Activated CD4-positive, alpha-beta T cell treated with anti-CD3 and anti-CD28 coated beads for 48 hours (primary cell): ENCODE measurements at regions not wholly inside any gene's neighbourhood (a gene's known extent, or its start where the extent isn't known, plus 50 kb on each side); places are given as distances from the start of the nearest gene placed in this dataset.

ENCODE experiments used
- DNase-seq: peaks from one replicate; pipeline ENCODE4 v3.0.0-alpha.2; 2020

DNA sequence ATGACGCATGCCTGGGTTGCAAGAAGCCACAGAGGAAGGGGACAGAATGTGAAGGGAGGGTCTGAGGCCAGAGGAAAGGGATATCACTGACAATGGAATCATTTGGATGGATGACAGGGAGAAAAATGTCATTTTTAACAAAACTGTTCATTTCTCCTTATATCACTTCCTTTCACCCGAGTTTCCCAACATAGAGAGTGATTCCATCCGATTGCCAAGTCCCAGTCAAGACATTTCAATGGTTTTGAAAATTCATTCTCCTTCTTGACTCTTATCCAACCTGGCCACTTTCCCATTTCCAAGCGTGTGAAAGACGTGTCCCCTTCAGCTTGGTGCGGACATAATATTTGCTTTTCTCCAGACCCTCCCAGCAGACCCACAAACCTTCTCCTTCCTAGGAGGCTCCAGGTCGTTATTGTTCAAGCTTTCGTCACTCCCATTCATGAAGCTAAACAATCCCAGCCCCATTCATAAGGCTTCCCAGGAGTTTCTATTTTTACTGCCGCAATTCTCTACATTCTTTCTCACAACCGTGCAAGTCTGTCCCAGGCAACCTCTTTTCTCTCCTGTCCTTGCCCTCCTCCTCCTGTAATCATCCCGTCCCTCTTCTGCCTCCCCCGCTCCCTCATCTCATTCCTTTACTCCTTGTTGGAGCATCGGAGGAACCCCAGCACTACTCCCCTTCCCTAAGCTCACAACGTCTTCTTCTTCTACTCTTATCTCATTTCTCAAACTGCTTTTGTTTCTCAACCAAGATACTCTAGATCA, 301.3 kb upstream of the KLF6 start:
- no peak for DNase-seq

DNA sequence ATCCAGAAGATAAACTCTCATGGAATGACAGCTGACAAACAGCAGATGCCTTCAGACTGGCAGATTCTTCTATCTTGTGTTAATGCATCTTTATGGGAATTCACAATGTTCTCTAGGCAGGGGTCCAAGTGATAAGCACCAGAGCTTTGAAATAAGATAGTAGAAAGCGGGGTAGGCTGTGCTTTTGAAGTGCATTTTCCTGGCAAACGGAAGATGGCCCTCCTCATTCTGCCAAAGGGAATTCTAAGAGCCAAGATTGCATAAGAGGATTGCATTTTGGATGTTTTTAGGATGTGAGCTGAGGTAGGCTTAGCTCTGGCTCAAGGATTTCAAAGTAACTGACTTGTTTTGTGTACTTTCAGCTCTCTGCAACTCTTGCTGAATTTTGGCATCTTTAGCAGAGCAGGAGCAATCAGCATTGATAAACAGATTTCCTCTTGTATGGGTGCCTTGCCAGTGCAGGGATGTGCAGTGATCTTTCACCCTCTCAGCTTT, 298.5 kb upstream of the KLF6 start:
- DNase-seq = no peak

DNA sequence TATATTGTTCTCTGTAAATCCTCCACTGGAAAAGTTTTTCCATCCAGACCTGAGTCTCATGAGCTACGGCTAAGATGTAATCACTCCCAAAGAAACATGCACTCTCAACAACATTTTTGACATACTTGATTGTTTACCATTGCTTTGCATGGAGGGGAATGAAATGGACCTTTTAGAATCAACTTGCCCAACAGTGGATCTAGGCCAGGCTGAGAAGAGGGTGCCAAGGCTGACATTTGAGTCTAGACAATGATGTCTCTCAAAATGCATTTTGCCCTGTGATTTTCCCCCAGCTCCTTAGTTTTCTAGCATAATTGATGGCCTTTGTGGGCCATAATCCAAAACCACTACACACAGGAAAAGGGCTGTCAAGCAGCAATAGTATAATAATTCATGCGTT, 297.9 kb upstream of the KLF6 start:
- DNase-seq = no peak

DNA sequence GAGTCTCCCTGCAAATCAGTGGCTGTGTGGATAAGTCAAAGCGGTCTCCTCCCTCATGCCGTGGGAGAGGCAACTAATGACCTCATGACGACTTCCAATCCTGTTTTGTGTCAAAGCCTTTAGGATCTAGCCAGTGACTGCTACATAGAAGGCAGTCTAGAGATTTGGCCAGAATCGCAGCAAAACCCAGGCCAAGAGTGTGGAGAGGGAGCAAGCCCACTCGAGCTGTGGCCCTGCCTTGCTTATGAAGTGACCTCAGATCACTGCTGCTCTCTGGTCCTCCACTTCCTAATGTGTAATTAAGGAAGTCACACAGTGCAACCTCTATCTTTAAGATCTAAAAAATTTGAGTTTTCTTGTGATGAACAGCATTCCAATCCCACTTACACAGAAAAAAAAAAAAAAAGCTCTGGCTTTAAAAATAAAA, 296.7 kb upstream of the KLF6 start:
- no peak for DNase-seq

DNA sequence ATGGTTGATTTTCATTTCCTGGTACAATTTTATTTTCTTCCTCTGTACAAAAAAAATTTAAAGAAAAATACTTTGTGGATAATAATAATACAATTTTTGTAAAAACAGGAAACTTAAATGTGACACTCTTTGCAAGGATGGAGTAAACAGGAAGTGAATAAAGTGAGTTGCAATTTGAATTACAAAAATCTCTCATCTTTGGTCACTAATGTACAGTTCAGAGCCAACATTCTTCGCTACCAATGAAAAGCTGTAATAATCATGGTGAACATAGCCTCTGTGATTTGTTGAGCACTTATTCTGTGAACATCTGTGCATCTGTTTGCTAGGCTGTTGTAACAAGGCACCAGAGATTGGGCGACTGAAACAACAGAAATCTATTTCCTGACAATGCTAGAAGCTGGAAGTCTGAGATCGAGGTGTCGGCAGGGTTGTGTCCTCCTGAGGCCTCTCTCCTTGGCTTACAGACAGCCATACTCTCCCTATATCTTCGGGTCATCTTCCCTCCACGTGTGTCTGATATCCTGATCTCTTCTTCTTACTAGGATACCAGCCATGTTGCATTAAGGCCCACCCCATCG, 295.3 kb upstream of the KLF6 start:
- DNase-seq = no peak

DNA sequence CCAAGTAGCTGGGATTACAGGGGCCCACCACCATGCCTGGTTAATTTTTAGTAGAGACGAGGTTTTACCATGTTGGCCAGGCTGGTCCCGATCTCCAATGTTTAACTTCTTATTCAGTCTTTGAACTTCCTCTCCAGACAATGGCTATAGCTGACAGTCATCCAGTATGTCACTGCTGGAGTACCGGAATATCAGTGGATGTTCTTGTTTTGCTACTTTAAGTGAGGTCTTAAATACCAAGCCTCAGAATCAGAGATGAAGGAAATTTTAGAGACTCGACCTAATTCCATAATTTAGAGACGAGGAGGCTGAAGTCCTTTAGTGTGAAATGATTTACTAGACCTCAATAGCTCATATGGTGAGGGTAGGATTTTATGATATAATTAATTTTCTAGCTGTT, 294.8 kb upstream of the KLF6 start:
- no peak for DNase-seq

DNA sequence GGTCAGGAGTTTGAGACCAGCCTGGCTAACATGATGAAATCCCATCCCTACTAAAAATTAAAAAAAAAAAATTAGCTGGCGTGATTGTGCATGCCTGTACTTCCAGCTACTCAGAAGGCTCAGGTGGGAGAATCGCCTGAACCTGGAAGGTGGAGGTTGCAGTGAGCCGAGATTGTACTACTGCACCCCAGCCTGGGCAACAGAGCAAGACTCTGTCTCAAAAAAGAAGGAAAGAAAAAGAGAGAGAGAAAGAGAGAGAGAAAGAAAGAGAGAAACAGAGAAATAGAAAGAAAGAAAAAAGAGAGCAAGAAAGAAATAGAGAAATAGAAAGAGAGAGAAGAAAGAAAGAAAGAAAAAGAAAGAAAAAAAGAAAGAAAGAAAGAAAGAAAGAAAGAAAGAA, 292.8 kb upstream of the KLF6 start:
- DNase-seq = no peak

DNA sequence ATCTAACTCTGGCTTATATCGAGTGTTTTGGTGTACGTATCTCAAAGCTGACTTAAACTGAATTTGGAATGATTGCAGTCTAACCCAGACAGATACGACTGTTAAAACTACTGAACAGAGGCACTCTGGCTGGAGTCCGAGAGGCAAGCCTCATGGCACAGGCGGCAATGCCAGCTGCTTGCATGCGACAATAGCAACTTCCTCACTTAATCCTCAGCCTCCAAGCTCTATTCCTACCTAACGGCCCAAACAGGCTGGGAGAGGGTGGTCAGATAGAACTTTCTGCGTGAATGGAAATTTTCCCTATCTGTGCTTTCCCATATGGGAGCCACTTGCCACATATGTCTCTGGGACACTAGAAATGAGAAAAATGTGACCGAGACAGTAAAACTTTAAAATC, 292.0 kb upstream of the KLF6 start:
- no peak for DNase-seq

DNA sequence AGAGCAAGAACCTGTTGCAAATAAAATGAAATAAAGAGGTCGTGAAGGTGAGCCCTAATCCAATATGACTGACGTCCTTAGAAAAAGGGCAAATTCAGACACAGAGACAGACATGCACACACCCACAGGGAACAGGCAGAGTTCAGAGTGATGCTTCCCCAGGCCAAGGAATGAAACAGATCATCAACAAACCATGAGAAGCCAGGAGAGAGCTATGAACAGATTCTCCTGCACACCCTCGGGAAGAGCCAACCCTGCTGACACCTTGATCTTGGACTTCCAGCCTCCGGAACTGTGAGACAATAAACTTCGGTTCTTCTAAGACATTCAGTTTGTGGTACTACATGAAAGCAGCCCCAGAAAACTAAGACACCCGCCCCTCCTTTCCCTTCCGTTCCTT, 290.4 kb upstream of the KLF6 start:
- DNase-seq = no peak

DNA sequence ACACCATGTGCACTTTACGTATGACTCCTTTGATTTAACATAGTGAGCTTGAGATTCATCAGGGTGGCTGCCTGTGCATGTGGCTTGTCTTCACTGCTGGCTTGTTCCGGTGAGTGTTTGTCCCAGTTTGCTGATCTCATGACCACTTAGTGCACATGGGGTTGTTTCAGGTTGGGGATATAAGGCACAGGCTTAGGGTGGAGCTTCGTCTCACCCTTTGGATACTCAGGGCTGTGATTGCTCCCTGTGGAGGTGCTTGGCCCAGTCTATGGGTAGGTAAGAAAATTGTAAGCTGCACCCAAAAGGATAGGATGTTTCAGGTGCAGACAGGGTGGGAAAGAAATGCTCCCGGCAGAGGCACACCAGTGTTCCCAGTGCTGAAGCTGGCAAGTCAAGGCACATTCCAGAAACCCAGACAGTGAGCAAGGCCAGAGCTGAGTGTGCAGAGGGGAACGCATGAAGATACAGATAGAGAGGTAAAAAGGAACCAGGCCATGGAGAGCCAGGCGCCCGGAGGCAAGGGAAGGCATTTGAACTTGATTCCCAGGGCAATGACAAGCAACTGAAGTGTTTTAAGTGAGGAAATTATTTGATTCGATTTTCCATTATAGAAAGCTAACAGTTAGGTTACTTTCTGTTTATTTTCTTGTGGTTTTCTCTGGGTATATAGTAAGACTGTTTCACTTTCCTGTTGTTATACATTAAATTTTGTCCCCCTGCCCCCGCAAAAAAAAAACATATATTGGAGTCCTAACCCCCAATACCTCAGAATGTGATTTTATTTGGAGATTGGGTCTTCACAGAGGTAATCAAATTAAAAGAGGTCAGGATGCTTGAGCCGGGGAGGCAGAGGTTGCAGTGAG, 289.8 kb upstream of the KLF6 start:
- DNase-seq = no peak

DNA sequence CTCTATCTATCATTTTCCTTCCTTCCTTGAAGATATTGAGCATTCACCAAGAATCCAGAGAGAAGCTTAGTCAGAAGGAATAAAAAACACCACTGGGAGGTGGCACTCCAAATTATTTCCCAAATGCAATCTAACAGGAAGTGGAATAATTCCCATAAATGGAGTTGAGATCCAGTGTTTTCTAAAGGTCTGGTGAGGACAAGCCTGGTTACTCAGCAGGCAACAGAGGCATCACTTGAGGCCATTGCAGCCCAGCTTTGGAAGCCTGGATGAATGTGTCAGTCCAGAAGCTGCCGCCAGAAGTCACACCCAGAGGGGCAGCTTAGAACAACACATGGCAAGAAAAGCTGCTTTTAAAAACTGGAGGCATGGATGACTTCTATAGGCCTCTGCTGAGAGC, 288.9 kb upstream of the KLF6 start:
- DNase-seq = no peak

DNA sequence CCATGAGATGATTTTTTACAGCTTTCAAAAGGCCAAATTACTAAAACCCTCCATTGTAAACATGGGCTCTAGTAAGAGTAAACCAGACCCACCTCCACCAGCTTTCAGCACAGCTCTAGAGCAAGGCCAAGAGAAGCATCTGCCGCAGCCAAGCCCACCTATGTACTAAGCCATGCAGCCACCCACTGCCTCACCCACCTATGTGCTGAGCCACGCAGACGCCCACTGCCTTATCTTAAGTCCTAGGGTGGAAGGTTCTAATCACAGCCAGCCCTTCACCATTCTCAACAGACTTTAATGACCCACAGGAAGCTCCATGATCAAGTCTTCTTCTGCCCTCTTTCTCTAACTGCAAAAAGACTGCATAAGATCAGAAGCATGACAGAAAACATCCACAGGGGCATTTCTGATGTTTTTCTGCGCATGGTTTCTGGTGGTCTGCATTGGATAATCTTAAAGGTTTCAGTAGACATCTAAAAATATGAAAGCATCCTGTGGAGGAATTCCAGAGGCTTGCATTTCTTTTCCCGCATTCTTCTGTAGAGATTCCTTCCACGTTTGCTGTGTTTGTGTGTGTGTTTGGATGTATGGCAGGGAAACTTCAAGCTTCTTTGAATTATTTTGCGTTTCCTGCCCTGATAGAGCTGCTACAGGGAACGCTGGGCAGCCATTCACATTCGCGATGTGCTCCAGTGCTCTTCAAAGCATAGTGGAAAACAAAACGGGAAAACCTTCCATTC, 286.1 kb upstream of the KLF6 start:
- DNase-seq = no peak

DNA sequence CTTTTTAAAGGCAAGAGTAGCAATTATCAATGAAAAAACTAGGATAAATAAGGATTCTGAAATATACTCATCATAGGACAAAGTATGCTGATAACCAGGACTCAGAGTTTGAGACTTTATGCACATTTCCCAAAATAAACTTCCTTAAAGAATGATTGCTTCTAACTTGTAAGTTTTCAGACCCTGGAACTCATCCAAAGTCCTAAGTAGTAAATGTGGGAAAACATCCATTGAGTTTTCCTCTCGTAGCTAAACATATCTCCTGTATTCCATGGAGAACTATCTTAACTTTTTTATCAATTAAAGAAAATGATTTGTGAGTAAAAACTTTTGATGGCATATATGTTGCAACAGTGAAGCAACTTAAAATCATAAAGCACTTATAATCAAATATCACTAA, 285.2 kb upstream of the KLF6 start:
- no peak for DNase-seq

DNA sequence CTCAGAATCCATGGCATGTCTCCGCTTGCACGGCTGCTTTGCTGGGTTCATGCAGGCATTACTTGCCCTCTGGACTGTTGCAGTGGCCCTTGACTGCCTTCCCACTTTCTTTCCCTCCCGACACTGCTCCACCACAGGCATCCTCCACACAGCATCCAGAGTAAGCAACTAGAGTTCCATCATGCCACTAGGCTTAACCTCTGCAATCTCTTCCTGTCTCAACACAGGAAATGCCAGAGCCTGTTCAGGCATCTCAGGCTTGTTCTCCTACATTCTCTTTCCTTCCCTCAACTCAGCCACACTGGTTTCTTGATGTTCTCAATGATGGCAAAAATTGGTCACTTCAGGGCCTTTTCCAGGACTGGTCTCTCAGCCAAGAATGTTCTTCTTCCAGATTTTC, 284.5 kb upstream of the KLF6 start:
- DNase-seq = no peak

DNA sequence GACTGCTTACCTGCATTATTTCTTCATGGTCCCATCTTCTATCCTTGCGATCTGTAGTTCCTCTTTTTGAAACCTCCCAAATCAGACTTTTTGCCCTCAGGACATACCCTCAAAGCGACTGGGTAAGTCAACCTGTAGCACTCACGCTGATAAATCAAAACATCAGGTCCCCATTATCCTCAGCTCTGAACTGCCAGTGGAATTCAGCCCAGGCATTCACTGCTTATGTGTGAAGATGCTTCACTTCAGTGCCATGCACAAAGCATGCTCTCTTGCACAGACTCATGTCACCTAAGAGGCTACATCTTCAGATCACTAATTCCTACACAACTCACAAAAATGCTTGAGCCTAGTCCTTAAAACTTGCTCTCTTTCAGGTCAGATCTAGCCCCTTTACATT, 283.6 kb upstream of the KLF6 start:
- DNase-seq = no peak

DNA sequence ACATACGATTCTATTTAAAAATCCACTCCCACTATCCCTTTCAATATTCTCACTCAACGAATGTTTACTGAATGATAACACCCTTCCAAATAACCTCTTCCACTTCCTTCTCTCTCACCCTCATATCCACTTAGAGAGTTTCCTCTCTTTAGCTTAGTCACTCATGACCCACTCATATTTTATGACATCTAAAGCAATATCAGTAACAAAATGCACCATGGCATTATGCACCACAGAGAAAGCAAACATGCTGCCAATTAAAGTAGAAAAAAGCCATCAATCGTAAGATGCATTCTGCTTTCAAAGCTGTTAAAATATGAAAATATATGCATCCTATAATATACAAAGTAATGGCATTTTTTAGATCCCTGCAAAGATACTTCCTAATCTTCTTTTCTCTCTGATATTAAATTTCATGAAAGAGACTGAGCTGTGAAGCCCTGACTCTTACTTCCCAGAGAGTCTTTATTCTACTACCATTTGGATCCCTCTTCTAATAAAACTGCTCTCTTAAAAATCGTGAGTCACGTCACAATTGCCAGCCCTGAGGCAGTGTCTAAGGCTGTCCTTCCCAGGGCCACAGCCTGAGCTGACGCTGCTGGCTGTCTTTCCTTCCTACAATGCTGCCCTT, 283.0 kb upstream of the KLF6 start:
- no peak for DNase-seq

DNA sequence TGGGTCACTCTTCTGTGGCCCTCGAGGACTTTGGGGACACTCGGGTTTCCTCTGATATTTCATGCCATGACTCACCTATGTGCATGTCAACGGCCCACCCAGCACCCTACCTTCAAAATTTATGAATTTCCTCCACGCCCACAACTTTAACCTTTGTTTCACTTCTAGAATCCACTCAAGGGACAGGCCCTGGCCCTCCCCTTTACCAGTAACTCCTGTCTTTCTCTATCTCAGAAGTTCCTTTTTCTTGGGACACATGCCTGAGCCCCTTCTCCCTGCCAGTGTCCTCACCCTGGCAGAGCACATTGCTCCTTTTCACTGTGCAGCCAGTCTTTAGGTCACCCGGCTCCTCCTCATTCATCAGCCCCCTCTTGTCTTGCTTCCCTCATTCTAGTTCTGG, 282.5 kb upstream of the KLF6 start:
- DNase-seq = peak; percentile 42

DNA sequence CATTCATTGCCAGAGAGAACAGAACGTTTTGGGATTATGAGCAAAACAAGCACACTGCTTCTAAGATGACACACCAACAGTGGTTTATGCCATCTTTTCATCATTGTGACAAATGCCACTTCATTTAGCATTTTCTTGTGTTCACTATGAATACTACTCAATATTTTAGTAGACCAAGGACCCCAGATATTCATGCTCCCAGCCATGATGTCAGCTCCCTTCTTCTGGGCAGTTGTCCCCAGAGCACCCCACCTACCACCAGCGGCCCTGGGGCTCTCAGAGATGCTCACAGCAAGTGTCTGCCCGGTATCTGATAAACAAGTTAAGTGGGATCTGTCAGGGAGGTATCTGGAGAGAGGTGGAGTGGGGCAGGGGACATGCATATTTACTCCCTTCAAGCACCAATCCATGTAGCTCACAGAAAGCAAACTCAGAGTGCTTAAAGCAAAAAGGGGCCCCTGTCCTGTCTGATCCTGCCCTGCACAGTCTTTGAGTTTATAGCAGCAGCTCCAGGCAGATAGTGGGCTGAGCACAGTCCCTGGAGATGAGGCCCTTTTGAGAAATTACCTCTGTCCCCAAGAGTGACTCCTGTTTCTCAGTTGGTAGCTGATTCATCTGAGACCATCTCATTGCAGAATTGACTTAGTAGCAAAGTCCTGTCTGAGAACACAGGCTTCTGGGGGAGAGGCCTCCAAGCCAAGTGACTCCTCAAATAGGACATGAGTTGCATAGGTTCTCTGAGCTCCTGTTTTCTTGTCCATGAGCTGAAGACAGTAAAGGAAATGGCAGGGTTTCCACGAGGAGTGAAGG, 281.8 kb upstream of the KLF6 start:
- DNase-seq = peak; percentile 43

DNA sequence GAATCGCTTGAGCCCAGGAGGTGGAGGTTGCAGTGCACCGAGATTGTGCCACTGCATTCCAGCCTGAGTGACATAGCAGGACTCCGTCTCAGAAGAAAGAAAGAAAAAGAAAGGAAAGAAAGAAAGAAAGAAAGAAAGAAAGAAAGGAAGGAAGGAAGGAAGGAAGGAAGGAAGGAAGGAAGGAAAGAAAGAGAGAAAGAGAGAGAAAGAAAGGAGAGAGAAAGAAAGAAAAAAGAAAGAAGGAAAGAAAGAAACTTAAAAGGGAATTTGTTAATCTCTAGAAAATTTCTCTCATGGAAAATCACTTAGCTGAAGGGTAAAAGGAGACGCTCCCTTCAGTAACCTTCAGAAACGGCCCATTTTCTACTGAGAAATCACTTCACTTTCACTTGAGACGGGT, 279.5 kb upstream of the KLF6 start:
- no peak for DNase-seq

DNA sequence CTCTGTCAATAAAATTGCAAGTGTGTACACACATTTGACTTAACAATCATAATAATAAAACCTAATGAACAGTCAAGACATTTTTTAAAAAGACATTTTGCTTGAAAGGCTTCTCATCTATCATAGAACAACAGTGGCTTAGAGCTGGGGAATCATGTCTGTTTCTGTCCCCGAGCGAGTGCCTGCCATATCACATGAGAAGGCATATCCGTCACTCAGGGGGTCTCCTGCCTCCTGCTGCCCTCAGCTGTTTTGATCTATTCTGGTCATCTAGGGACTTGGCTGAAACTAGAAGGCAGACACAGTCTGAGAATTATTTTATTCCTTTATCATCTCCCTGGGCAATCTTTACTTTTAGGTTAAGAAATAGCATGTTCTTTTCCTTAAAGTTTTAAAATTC, 278.7 kb upstream of the KLF6 start:
- no peak for DNase-seq

DNA sequence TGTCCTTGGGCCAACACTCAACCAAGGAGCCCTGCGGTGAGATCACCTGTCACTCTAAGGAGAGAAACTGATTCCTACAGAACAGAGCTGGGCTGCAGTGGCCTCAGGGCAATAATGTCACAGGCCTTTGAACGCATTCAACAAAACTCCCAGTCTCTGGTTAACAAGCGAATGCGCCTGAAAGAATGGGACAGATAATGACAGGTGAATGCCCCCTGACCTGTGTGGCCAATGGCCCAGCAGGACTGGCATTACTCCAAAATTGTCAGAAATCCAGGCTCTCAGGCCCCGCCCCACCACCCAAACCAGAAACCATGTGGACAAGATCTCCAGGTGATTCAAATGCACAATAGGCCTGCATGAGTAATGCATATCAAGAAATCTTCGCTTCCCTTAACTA, 277.7 kb upstream of the KLF6 start:
- no peak for DNase-seq

DNA sequence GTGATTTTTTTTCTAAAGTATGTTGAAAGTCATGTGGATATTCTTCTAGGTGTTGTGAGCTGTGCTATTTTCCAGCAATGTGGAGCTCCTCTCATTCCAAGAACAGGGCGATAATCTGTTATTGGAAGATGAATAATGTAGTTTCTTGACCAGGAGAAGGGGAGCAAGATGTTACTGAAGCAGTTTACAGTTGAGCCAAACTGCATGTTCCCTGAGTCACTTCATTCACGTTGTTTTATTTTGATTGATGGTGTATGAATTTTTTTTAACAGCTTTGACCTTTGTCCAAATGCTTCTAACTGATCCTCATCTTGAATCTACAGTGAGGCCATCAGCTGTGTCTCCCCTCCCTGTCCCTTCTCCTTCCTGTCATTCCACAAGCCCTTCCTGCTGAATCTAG, 277.1 kb upstream of the KLF6 start:
- no peak for DNase-seq
